Gastrocnemius medialis (tissue), 4 donors: ENCODE measurements at regions not wholly inside any gene's neighbourhood (a gene's known extent, or its start where the extent isn't known, plus 50 kb on each side); places are given as distances from the start of the nearest gene placed in this dataset.

Experiments
- ATAC-seq, 2 donors: fragments of 150-250 bp; one replicate each; pipeline ENCODE4 v1.9.1; 2016
- DNase-seq, 2 donors: peaks; one replicate each; pipeline ENCODE4 v3.0.0-alpha.2; 2019
- H3K27ac ChIP-seq, 4 donors: fragments of 200-600 bp; sonication (generic); 1 replicate in 1 of 4; 2 replicates in 3 of 4; pipeline ENCODE4 v1.5.1; 2016 to 2018; ENCODE audit warnings: mild to moderate bottlenecking in 2 of 4, moderate library complexity in 1 of 4
- H3K27me3 ChIP-seq, 3 donors: fragments of 200-600 bp; sonication (generic) in 2 of 3; 1 replicate in 1 of 3; 2 replicates in 2 of 3; pipeline versions ENCODE4 v1.5.1 to v1.6.0; 2016 to 2019; ENCODE audit warnings: mild to moderate bottlenecking in 1 of 3, moderate library complexity in 1 of 3
- H3K36me3 ChIP-seq, 2 donors: fragments of 200-600 bp; sonication (generic) in 1 of 2; one replicate each; pipeline ENCODE4 v1.5.1; 2017 to 2018
- H3K4me1 ChIP-seq, 2 donors: fragments of 200-600 bp; sonication (generic) in 1 of 2; one replicate each; pipeline ENCODE4 v1.5.1; 2016 to 2017; ENCODE audit warnings: mild to moderate bottlenecking in 2 of 2
- H3K4me3 ChIP-seq, 4 donors: fragments of 200-600 bp; sonication (generic) in 3 of 4; 1 replicate in 1 of 4; 2 replicates in 3 of 4; pipeline ENCODE4 v1.5.1; 2016 to 2019; ENCODE audit warnings: mild to moderate bottlenecking in 2 of 4
- H3K9me3 ChIP-seq, 3 donors: fragments of 200-600 bp; sonication (generic) in 2 of 3; 1 replicate in 1 of 3; 2 replicates in 2 of 3; pipeline ENCODE4 v1.5.1; 2016 to 2019
- POLR2A ChIP-seq, 2 donors: fragments of 450-650 bp; IDR thresholded peaks; one replicate each; pipeline ENCODE4 v1.6.1; 2017; ENCODE audit warnings: antibody characterized with exemption in 2 of 2, mild to moderate bottlenecking in 2 of 2, moderate library complexity in 2 of 2
- in situ Hi-C, 4 donors: fragments of 200-750 bp; cut with MboI; loops; one replicate each; pipeline versions ENCODE4 v1.15.0 to v1.8.0; 2017; ENCODE audit warnings: low sequenced_read_pairs in 4 of 4
- intact Hi-C: fragments of 100-400 bp; cut with DNase I; formaldehyde crosslinking; loops from one replicate; pipeline ENCODE4 v1.15.1; 2023; ENCODE audit warnings: low total_unique reads
- TF ChIP-seq, protein P1 (sequence below), 5 experiments: fragments of 450-650 bp in 3 of 5; fragments of 200-600 bp in 2 of 5; sonication (generic) in 2 of 5; IDR thresholded peaks in 4 of 5; conservative IDR thresholded peaks in 1 of 5; 1 replicate in 4 of 5; 2 replicates in 1 of 5; pipeline ENCODE4 v1.5.1; 2016 to 2019; ENCODE audit warnings: antibody characterized with exemption in 5 of 5, mild to moderate bottlenecking in 3 of 5, moderate library complexity in 3 of 5

DNA sequence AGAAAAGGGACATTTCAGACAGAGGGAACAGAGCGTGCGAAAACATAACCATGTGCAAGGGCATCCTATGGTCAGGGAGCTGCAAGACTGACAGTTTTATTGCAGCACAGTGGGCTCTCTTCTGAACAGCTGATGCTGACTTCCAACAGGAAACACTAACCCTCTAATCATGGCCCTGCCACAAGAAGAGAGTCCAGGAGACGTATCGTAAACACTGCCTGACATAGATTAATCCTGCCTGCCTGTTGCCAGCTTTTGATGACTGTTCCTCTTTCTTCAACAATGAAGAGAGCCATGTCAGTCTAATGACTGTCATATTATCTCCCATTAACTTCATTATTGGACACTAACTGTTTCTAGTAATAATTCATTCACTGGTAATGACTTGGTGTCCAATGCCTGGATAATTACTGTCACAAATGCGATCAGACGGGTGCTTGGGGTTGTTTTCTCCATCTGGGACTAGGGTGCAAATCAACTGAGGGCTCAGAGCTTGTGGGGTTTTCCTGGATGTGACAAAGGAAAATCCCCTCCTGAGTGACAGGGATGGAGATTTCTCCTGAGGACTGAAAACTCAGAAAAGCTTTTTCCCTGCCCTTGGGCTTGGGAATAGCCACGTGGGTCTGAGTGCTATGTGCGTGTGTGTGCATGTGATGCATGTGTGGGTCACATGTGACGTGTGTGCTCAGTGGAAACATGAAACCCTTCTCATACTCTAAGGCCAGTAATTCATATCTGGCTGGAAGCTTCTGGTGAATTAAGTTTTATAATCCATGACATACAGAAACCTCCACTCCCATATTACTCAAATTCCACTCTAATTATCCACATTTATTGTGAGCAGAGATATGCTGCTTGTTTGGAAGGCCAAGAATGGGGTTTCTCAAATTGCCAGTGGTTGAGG, 144.0 kb upstream of the PLXNA2 start:
- H3K27me3 ChIP-seq, result no peaks in the 10 kb centered on the region
- H3K36me3 ChIP-seq, result no peaks in the 10 kb centered on the region
- no peak overlapping the region for H3K27ac ChIP-seq
- no peak for TF ChIP-seq POLR2A (IDR thresholded peaks at IDR 0.05)
- TF ChIP-seq, protein P1, sequence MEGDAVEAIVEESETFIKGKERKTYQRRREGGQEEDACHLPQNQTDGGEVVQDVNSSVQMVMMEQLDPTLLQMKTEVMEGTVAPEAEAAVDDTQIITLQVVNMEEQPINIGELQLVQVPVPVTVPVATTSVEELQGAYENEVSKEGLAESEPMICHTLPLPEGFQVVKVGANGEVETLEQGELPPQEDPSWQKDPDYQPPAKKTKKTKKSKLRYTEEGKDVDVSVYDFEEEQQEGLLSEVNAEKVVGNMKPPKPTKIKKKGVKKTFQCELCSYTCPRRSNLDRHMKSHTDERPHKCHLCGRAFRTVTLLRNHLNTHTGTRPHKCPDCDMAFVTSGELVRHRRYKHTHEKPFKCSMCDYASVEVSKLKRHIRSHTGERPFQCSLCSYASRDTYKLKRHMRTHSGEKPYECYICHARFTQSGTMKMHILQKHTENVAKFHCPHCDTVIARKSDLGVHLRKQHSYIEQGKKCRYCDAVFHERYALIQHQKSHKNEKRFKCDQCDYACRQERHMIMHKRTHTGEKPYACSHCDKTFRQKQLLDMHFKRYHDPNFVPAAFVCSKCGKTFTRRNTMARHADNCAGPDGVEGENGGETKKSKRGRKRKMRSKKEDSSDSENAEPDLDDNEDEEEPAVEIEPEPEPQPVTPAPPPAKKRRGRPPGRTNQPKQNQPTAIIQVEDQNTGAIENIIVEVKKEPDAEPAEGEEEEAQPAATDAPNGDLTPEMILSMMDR (IDR thresholded peaks at IDR 0.05 in 4 of 5, conservative IDR thresholded peaks at IDR 0.05 in 1 of 5), result no peak
- no peak for DNase-seq
- no peaks in the 10 kb centered on the region for H3K9me3 ChIP-seq
- no peak overlapping the region for H3K4me3 ChIP-seq
- intact Hi-C loops (no loop called here), in situ Hi-C loops (no loop called here)
- no peaks in the 10 kb centered on the region for H3K4me1 ChIP-seq
- no peak for ATAC-seq

DNA sequence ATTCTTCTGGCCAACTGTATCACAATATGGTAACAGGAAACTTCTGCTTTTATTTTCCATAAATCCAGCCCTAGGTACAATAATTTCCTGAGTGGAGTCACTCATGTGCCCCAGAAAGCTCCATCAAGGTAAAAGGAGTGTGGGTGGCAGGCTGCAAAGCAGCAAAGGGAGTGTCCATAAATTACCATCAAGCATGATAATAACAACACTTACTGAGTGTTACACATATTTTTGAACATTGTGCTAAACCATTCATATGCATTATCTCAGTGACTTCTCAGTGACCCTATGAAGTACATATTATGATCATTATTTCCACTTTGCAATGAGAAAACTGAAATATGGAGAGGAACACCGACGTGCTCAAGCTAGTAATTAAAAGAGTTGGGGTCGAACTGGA, 149.2 kb upstream of the PLXNA2 start:
- no peak for TF ChIP-seq POLR2A (IDR thresholded peaks at IDR 0.05)
- TF ChIP-seq, protein P1 (IDR thresholded peaks at IDR 0.05 in 4 of 5, conservative IDR thresholded peaks at IDR 0.05 in 1 of 5), result no peak
- intact Hi-C loops, result no loop called here
- Histone ChIP-seq H3K4me3 (no peak overlapping the region), H3K36me3 (no peaks in the 10 kb centered on the region), H3K9me3 (no peaks in the 10 kb centered on the region), H3K4me1 (no peaks in the 10 kb centered on the region), H3K27me3 (no peaks in the 10 kb centered on the region), H3K27ac (no peak overlapping the region)
- DNase-seq (no peak), ATAC-seq (no peak)
- in situ Hi-C loops, result no loop called here

DNA sequence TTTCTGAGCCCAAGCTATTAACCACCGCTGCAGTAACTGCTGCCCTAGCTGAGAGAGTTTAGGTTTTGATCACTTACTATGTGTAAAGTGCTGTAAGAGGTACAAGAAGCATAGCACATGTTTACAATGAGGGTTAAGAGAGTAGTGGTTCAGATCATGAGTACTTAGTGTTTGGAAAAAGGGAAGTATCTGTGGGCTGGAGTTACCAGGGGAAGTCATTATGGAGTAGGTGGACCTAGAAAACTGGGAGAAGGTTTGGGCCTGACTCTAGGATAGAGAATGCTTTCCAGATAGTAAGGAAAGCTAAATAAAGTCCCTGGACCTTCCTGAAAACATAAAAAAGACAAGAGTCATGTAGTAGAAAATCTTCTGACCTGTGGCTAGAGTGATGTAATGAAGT, 149.6 kb upstream of the PLXNA2 start:
- Histone ChIP-seq H3K4me3 (no peak overlapping the region), H3K36me3 (no peaks in the 10 kb centered on the region), H3K27ac (no peak overlapping the region), H3K4me1 (no peaks in the 10 kb centered on the region), H3K27me3 (no peaks in the 10 kb centered on the region), H3K9me3 (no peaks in the 10 kb centered on the region)
- intact Hi-C loops (no loop called here), in situ Hi-C loops (no loop called here)
- TF ChIP-seq, protein P1 (IDR thresholded peaks at IDR 0.05 in 4 of 5, conservative IDR thresholded peaks at IDR 0.05 in 1 of 5), result no peak
- TF ChIP-seq POLR2A (IDR thresholded peaks at IDR 0.05), result no peak
- no peak for ATAC-seq
- no peak for DNase-seq

DNA sequence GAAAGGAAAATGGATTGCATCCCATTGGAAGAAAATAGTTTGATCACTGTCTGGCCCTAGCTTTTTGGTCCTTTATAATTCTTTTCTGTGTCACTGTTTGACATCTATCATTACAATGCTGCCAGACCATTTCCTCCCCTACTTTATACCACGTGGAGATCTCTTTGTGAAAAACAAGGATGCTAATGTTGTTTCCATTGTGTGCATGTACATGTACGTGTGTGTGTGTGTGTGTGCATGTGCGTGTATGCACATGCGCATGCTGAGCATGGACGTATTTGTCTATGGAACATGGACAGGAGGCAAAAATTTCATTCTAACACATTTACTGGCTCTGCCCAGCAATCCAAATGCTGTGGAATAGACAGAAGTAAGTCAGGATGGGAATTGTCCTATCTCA, 153.1 kb upstream of the PLXNA2 start:
- TF ChIP-seq, protein P1 (IDR thresholded peaks at IDR 0.05 in 4 of 5, conservative IDR thresholded peaks at IDR 0.05 in 1 of 5), result no peak
- TF ChIP-seq POLR2A (IDR thresholded peaks at IDR 0.05), result no peak
- no peak for DNase-seq
- H3K9me3 ChIP-seq, result no peaks in the 10 kb centered on the region
- in situ Hi-C loops (no loop called here), intact Hi-C loops (no loop called here)
- no peaks in the 10 kb centered on the region for H3K27me3 ChIP-seq
- H3K4me1 ChIP-seq, result no peaks in the 10 kb centered on the region
- no peak overlapping the region for H3K27ac ChIP-seq
- ATAC-seq, result no peak
- H3K4me3 ChIP-seq, result no peak overlapping the region
- no peaks in the 10 kb centered on the region for H3K36me3 ChIP-seq
